ENCODE measurements at regions not wholly inside any gene's neighbourhood (a gene's known extent, or its start where the extent isn't known, plus 50 kb on each side); places are given as distances from the start of the nearest gene placed in this dataset.

GRCh38 chr3:117035745-117036144, 326.2 kb downstream of the TUSC7 start:
- Histone ChIP-seq H3K4me3 (no peak overlapping the region), H3K4me1 (peaks cover 3% of the 10 kb centered on the region), H3K27me3 (ENCODE audit: insufficient read depth in 3 of 3, low read length in 2 of 3) (no peaks in the 10 kb centered on the region), H3K36me3 (ENCODE audit: insufficient read depth in 1 of 2, low read depth in 1 of 2) (no peaks in the 10 kb centered on the region), H3K9me3 (no peaks in the 10 kb centered on the region), H3K27ac (no peak overlapping the region)
- DNase-seq (peak; percentile 16 to 52), ATAC-seq (peak in 2 of 4 donors; percentile 46 to 53)
- intact Hi-C loops (cut with DNase I), result no loop called here
- no peak for TF ChIP-seq CTCF (IDR thresholded peaks at IDR 0.05)

- TF ChIP-seq CTCF (IDR thresholded peaks at IDR 0.05), result no peak
- ATAC-seq (peak; percentile 30 to 77 (median 56)), DNase-seq (no peak)
- intact Hi-C loops (cut with DNase I), result no loop called here
- H3K36me3 ChIP-seq (ENCODE audit: insufficient read depth in 1 of 2, low read depth in 1 of 2), result no peaks in the 10 kb centered on the region
- H3K4me3 ChIP-seq, result no peak overlapping the region
- H3K9me3 ChIP-seq, result no peaks in the 10 kb centered on the region
- WGBS, 3 donors, result 29 to 37% (median 32%) methylated on average over 4 of the region's 4 CpGs
- no peaks in the 10 kb centered on the region for H3K27me3 ChIP-seq (ENCODE audit: insufficient read depth in 3 of 3, low read length in 2 of 3)
- no peak overlapping the region for H3K27ac ChIP-seq
- peaks cover 3% of the 10 kb centered on the region for H3K4me1 ChIP-seq
Measured at GRCh38 chr3:117036259-117036799, 326.8 kb downstream of the TUSC7 start.

GRCh38 chr3:117045143-117045542, 335.6 kb downstream of the TUSC7 start:
- DNase-seq, result peak in 1 of 2 donors; percentile 14
- Histone ChIP-seq H3K27ac (no peak overlapping the region), H3K9me3 (no peaks in the 10 kb centered on the region), H3K27me3 (ENCODE audit: insufficient read depth in 3 of 3, low read length in 2 of 3) (no peaks in the 10 kb centered on the region), H3K4me1 (no peaks in the 10 kb centered on the region), H3K36me3 (ENCODE audit: insufficient read depth in 1 of 2, low read depth in 1 of 2) (no peaks in the 10 kb centered on the region), H3K4me3 (no peak overlapping the region)
- ATAC-seq, result no peak
- intact Hi-C loops (cut with DNase I), result no loop called here
- WGBS, 3 donors, result 0 to 2% (median 0%) methylated on average over 1 of the region's 1 CpG
- no peak for TF ChIP-seq CTCF (IDR thresholded peaks at IDR 0.05)

- H3K36me3 ChIP-seq (ENCODE audit: insufficient read depth in 1 of 2, low read depth in 1 of 2), result no peaks in the 10 kb centered on the region
- ATAC-seq, result no peak
Measured at GRCh38 chr3:117047951-117048705, 338.5 kb downstream of the TUSC7 start.

More at GRCh38 chr3:117047951-117048705, 338.5 kb downstream of the TUSC7 start:
- Histone ChIP-seq H3K4me1 (no peaks in the 10 kb centered on the region), H3K9me3 (no peaks in the 10 kb centered on the region), H3K4me3 (no peak overlapping the region), H3K27me3 (ENCODE audit: insufficient read depth in 3 of 3, low read length in 2 of 3) (no peaks in the 10 kb centered on the region), H3K27ac (no peak overlapping the region)
- no peak for DNase-seq
- intact Hi-C loops (cut with DNase I), result no loop called here
- no peak for TF ChIP-seq CTCF (IDR thresholded peaks at IDR 0.05)
